GM19438 (cell line): ENCODE measurements at regions not wholly inside any gene's neighbourhood (a gene's known extent, or its start where the extent isn't known, plus 50 kb on each side); places are given as distances from the start of the nearest gene placed in this dataset.

Source experiments
- ATAC-seq: cut with Tn5 transposase; IDR thresholded peaks from one replicate; pipeline ENCODE4 v1.9.1; 2021; ENCODE audit warnings: low read depth; ENCODE audit not compliant: unreplicated experiment

DNA sequence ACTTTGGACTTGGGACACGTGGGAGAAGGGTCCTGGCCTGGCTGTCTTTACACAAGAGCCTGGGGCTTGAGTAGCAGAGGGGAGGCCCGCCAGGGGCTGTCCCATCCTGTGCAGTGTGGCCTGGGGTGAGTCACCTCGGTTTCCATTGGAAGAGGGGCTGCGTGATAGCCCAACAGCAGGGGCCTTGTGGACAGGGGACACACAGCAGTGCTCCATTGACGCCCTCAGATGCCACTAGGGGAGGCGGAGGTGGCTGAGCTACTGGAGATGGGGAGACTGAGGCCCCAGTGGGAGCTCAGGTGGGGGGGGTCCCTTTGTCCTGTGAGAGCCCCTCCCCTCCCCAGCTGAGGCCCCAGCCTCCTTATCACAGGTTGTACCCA lies 50.0 kb upstream of the RNU6ATAC start:
- ATAC-seq = no peak

- no peak for ATAC-seq
These were observed 50.5 kb upstream of the RNU6ATAC start for GRCh38 chr9:134214766-134215419.

GRCh38 chr9:134215420-134215698 lies 51.0 kb upstream of the RNU6ATAC start:
- ATAC-seq = no peak

GRCh38 chr9:134215699-134216448 lies 51.5 kb upstream of the RNU6ATAC start:
- ATAC-seq = no peak

GRCh38 chr9:134216449-134216951 lies 52.1 kb upstream of the RNU6ATAC start:
- no peak for ATAC-seq

DNA sequence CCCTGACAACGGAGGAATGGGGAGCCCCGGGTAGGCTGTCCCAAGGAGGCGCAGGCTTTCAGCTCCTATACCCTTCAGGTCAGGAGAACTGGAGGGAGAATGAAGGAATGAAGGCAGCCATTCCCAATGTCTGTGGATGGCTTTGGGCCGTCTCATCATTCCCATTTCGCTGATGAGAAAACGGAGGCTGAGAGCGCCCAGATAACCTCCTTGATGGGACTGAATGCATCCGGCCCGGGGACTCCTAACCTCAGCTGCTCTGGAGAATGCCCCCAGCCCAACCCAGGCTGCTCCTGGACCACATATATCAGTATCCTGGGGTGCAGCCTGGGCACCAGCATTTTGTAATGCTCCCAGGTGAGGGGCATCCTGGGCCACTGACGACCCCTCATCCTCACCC lies 52.6 kb upstream of the RNU6ATAC start:
- no peak for ATAC-seq

DNA sequence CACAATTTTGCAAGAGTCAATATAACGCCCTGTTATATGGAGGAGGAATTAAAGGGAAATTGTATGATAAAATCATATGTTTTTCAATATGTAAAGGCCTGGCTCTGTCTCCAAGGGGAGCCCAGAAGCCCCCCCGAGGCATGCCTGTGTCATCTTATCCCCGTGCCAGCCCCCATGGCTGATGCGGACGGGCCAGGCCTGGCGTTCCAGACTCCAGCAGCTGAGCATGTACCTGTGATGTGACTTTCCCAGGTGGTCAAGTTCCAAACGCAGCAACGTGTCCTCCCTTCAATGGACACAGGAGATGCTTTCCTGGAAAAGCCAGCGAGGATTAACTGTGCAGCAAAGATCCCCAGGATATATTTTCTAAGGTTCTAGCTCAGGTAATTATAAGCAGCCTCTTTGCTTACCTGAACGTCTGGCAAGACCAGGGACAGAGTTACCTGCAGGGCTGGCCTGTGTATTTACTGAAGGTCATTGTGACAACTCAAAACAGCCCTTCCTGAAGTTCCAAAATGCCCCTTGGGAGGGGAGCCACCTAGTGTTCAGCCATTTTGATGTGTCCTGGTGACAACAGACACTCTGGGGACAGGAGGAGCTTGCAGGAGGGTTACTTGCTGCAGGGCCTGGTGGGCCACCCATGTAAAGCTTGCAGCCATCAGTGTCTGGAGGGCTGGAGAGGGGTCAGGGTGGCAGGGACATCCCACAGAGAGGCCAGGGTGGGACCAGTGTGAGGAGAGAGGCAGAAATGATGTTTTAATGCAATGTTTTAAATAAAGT lies 53.3 kb upstream of the RNU6ATAC start:
- no peak for ATAC-seq

GRCh38 chr9:134218230-134218629 lies 53.9 kb upstream of the RNU6ATAC start:
- ATAC-seq = no peak

GRCh38 chr9:134219646-134220060 lies 55.3 kb upstream of the RNU6ATAC start:
- no peak for ATAC-seq

DNA sequence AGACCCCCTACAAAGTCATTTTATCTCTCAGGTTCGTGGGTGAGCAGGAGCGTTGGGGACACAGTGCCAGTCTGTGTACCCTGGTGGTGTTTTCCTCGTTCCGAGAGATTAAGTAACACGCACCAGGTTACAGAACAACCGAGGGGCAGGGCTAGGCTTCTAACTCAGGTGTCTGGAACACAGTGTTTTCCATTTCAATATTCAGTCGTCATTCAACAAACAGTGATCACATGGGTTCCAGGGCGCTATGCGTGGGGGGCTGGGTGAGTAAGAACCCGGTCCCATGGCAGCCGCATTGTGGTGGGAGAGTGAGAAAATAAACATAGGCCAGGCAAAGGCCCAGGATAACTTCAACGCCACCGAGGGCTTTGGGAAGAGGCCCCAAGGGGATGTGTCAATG lies 55.9 kb upstream of the RNU6ATAC start:
- no peak for ATAC-seq

DNA sequence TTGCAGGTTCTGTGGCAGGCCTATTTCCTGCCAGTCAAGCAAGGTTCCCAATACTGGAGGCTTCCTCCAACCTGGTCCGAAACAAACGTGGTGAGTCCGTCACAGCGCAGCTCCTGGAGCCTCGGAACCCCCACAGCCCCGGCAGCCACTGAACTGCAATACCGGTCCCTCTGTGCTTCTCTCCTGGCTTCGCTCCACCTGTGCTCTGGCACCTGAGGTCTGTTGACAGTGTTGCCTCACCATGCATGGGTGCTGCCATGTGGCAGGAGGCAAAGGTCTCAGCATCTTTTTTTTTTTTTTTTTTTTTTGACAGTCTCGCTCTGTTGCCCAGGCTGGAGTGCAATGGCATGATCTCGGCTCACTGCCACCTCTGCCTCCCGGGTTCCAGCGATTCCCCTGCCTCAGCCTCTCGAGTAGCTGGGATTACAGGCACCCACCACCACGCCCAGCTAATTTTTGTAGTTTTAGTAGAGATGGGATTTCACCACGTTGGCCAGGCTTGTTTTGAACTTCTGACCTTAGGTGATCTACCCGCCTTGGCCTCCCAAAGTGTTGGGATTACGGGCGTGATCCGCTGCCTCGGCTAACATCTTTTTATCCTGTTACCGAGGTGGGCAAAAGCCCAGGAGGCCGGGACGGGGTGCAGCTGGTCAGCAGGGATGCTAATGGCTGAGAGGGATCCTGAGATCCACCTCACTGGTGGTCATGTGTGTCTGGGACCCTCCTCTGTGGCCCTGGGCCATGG lies 57.1 kb upstream of the RNU6ATAC start:
- no peak for ATAC-seq

DNA sequence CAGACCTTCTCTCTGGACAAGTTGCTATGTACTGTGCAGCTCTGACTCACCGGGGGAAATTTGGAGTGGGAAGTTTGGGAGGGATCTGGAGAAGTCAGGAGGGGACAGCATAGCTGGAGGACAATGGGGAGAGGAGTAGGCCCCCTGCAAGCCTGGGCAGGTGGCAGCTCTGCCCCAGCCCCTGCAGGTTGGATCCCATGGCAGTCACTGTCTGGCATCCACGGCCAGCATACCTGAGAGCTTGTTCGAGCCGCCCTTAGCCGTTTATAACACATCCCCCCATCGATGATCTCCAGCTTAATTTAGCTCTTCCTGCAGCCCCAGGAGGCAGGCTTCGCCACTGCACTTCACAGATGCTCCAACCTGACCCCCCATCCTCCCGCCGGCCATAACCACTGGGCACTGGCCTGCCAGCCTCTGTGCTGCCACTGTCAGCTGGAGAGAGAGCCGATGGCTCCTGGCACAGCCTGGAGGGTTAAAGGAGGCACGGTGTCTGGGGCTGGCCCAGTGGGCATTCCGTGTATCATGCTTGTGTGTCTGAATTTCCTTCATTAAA lies 57.7 kb upstream of the RNU6ATAC start:
- no peak for ATAC-seq

DNA sequence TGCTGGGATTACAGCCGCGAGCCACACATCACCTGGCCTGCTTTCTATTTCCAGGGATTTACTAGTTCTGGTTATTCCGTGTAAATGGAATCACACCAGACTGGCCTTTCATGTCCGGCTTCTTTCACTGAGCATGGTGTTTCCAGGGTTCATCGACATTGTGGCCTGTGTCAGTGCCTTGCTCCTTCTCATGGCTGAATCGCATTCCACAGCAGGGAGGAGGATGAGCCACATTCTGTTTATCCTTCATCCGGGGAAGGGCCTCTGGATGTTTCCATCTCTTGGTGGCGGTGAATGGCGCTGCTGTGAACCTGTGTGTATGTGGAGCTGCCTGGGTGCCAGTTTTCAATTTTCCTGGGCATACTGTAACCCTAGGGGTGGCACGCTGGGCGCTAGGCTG lies 58.7 kb upstream of the RNU6ATAC start:
- no peak for ATAC-seq

GRCh38 chr9:134223591-134224122 lies 59.3 kb upstream of the RNU6ATAC start:
- no peak for ATAC-seq

- no peak for ATAC-seq
These were observed 59.8 kb upstream of the RNU6ATAC start for GRCh38 chr9:134224127-134224526.

DNA sequence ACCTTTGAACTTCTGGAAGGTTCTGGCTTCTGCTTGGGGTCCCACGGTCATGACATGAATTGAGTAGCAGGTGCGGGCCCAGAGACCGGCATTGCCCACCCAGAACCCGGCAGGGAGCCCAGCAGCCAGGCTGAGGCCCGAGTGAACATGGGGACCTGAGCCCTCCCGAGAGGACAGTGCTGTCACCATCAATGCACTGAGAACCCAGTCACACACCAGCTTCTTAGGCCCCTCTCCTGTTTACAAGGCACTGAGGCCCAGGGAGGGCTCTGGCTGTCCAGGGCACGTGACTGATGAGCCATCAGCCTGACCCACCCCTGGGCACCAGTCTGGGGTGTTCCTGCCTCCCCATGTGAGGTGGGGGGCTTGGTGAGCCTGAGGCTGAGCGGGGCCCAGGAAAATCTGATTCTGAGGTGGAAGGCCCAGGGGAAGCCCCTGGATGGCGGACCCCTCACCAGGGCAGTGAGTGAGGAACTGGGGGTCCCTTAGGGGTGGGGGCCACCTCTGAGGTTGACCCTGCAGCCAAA lies 60.3 kb upstream of the RNU6ATAC start:
- ATAC-seq = no peak

DNA sequence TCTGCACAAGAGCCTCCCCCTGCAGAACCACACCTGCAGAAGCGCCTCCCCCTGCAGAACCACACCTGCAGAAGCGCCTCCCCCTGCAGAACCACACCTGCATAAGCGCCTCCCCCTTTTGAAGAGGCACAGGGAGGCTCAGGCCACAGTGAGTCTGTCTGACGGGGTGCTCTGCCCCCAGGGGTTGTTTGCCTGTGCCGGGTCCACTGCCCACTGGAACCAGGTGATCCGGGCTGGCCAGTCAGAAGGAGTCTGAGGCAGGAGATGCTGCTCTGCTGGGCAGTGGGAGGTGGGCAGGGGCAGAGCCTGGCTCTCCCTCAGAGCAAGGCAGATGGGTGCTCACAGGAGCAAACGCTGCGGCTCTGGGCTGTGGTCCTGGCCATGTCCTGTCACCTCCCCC lies 60.8 kb upstream of the RNU6ATAC start:
- ATAC-seq = no peak

DNA sequence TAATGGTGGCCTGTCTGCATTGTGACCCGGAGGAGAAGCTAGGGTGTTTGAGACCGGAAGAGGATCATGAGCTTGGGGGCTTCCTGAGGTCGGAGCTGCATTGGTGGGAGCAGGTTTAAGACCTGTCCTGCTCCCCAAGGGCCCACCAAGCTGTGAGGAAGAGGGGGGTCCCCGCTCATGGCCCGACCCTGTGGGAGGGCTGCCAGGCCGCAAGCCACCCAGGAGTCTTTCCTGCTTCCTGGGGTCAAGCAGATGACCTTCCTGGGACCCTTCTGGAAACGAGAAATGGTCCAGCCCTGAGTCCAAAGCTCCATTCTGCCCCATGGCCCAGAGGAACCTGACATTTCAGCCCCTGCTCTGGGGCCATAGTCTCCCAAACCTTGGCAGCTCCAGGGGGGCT lies 61.5 kb upstream of the RNU6ATAC start:
- ATAC-seq = no peak

DNA sequence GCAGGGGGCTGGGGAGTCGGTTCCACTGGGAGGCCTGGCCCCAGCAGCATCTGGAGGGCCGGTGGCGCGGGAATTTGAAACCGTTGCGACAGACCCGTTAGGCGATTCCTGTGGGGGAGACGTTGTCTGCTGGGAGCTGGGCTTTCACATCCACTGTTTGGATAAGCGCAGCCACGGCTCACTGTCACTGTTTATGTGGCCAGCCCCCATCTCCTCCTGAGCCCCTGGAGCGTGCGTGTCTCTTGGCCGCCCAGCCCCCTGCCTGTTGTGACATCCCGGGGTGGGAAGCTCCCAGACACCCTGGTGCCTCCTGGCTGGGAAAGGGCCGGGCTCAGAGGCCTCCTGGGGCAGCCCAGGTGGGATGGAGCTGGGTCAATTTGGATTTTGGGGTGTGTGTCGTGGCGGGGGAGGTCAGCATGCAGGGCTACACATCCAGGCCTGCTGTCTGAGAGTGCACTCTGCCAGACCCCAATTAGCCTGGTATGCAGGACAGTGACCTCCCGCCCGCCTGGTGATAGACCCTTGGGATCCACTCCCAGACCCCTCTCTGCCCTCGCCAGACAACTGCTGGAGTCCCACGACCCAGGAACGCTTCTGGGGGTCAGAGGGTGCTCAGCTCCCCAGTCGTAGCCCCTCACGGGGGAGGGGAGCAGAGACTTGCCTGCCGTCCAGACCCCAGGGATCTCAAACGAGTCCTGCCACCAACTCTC lies 62.0 kb upstream of the RNU6ATAC start:
- ATAC-seq = no peak
